Epithelial cell of esophagus (primary cell): ENCODE measurements at regions not wholly inside any gene's neighbourhood (a gene's known extent, or its start where the extent isn't known, plus 50 kb on each side); places are given as distances from the start of the nearest gene placed in this dataset.

ENCODE experiments used
- DNase-seq: peaks from one replicate; pipeline ENCODE4 v3.0.0; 2010; ENCODE audit warnings: low read depth
- H3K4me3 ChIP-seq: 2 replicates; pipeline ENCODE4 v1.5.1; 2011; ENCODE audit warnings: mild to moderate bottlenecking, low read length, control low read depth
- CTCF ChIP-seq: IDR thresholded peaks from 2 replicates; pipeline ENCODE4 v1.5.1; 2011; ENCODE audit warnings: low read depth, mild to moderate bottlenecking, low read length, control low read depth, inconsistent platforms; ENCODE audit not compliant: insufficient read depth; ENCODE audit errors: missing control alignments

GRCh38 chr18:71919211-71919610, 624.9 kb downstream of the CBLN2 start:
- DNase-seq, result no peak
- TF ChIP-seq CTCF, result no peak

GRCh38 chr18:71913641-71914040, 630.5 kb downstream of the CBLN2 start:
- DNase-seq, result no peak
- no peak overlapping the region for H3K4me3 ChIP-seq
- no peak for TF ChIP-seq CTCF

More at GRCh38 chr18:71919211-71919610, 624.9 kb downstream of the CBLN2 start:
- no peak overlapping the region for H3K4me3 ChIP-seq

GRCh38 chr18:71902482-71902881, 641.7 kb downstream of the CBLN2 start:
- no peak overlapping the region for H3K4me3 ChIP-seq
- DNase-seq, result no peak
- no peak for TF ChIP-seq CTCF

- no peak for TF ChIP-seq CTCF
- no peak for DNase-seq
- no peak overlapping the region for H3K4me3 ChIP-seq
These were observed 644.3 kb downstream of the CBLN2 start for GRCh38 chr18:71899707-71900472.

- DNase-seq, result no peak
- no peak for TF ChIP-seq CTCF
- H3K4me3 ChIP-seq, result no peak overlapping the region
These were observed 645.0 kb downstream of the CBLN2 start for GRCh38 chr18:71899183-71899582.

GRCh38 chr18:71887509-71887908, 656.6 kb downstream of the CBLN2 start:
- no peak for DNase-seq
- no peak for TF ChIP-seq CTCF
- H3K4me3 ChIP-seq, result no peak overlapping the region

GRCh38 chr18:71878226-71878625, 665.9 kb downstream of the CBLN2 start:
- H3K4me3 ChIP-seq, result no peak overlapping the region
- no peak for DNase-seq
- no peak for TF ChIP-seq CTCF
